HG02973 (cell line): ENCODE measurements at regions not wholly inside any gene's neighbourhood (a gene's known extent, or its start where the extent isn't known, plus 50 kb on each side); places are given as distances from the start of the nearest gene placed in this dataset.
"Not testable (repeated sequence)": the region's sequence is repeated elsewhere in the genome, so short reads cannot be mapped to it uniquely, and the experiment has no call there.

ENCODE experiments used
- ATAC-seq: cut with Tn5 transposase; IDR thresholded peaks from one replicate; pipeline ENCODE4 v1.9.1; 2021; ENCODE audit warnings: moderate library complexity; ENCODE audit not compliant: unreplicated experiment

- ATAC-seq, result no peak
These were observed 192.9 kb upstream of the CCDC54 start for GRCh38 chr3:107184375-107184774.

- ATAC-seq, result no peak
These were observed 189.0 kb upstream of the CCDC54 start for GRCh38 chr3:107188262-107188661.

GRCh38 chr3:107189158-107189791 lies 188.0 kb upstream of the CCDC54 start:
- no peak for ATAC-seq

GRCh38 chr3:107193116-107193515 lies 184.1 kb upstream of the CCDC54 start:
- ATAC-seq, result no peak

- no peak for ATAC-seq
These were observed 178.6 kb upstream of the CCDC54 start for GRCh38 chr3:107198581-107199181.

GRCh38 chr3:107201146-107201545 lies 176.1 kb upstream of the CCDC54 start:
- no peak for ATAC-seq

GRCh38 chr3:107202885-107203284 lies 174.4 kb upstream of the CCDC54 start:
- ATAC-seq, result not testable (repeated sequence)

GRCh38 chr3:107204121-107204520 lies 173.1 kb upstream of the CCDC54 start:
- ATAC-seq, result no peak

GRCh38 chr3:107205358-107205757 lies 171.9 kb upstream of the CCDC54 start:
- no peak for ATAC-seq

GRCh38 chr3:107206141-107206540 lies 171.1 kb upstream of the CCDC54 start:
- no peak for ATAC-seq

GRCh38 chr3:107206945-107207344 lies 170.3 kb upstream of the CCDC54 start:
- ATAC-seq, result no peak

- ATAC-seq, result no peak
These were observed 169.1 kb upstream of the CCDC54 start for GRCh38 chr3:107208100-107208499.

- no peak for ATAC-seq
These were observed 168.4 kb upstream of the CCDC54 start for GRCh38 chr3:107208796-107209195.

- no peak for ATAC-seq
These were observed 167.8 kb upstream of the CCDC54 start for GRCh38 chr3:107209302-107209990.

- no peak for ATAC-seq
These were observed 165.6 kb upstream of the CCDC54 start for GRCh38 chr3:107211608-107212007.

GRCh38 chr3:107212618-107213017 lies 164.6 kb upstream of the CCDC54 start:
- no peak for ATAC-seq

GRCh38 chr3:107213044-107213669 lies 164.1 kb upstream of the CCDC54 start:
- ATAC-seq, result no peak

GRCh38 chr3:107216229-107216628 lies 161.0 kb upstream of the CCDC54 start:
- ATAC-seq, result no peak

GRCh38 chr3:107216711-107217110 lies 160.5 kb upstream of the CCDC54 start:
- no peak for ATAC-seq

- ATAC-seq, result no peak
These were observed 160.1 kb upstream of the CCDC54 start for GRCh38 chr3:107217172-107217571.

- no peak for ATAC-seq
These were observed 158.4 kb upstream of the CCDC54 start for GRCh38 chr3:107218864-107219269.

GRCh38 chr3:107220538-107220937 lies 156.7 kb upstream of the CCDC54 start:
- no peak for ATAC-seq
